ENCODE measurements at regions not wholly inside any gene's neighbourhood (a gene's known extent, or its start where the extent isn't known, plus 50 kb on each side); places are given as distances from the start of the nearest gene placed in this dataset.

DNA sequence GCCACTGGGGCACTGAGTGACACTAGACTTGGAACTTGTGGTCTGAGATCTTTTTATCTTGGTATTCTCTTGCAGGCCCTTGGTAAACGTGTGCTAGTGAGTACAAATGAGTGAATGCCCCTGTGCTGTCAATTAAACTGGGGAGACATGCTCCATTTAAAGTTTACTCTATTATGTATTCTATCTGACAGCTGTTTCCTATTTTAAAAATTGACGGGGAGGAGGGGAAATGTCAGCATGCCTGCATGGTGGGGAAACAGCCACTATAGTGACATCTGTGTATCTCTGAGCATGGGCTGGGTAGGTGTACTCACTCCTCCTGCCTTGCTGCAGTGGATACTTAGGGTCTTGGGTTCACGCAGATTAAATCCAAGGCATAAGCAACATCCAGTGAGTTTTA lies 59.0 kb upstream of the IKBKE start:
- no peak for DNase-seq

DNA sequence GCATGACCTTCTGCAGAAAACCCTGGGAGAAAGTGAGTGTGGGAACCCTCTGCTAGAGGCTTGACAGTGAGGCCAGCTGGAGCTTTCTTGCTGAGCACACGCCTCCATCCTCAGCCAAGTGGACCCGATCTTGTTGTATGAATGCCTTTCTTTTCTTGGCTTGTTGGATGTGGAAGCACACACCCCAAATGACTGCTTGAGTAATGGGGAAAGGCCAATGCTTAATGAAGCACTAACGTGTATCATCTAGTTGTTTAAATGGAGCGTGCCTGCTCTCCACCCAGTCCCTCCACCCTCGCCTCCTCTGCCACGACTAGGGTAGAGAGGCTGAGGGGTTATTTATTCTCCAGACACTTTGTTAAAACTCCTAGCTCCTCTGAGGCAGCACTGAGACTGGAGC lies 54.3 kb upstream of the IKBKE start:
- DNase-seq: no peak

DNA sequence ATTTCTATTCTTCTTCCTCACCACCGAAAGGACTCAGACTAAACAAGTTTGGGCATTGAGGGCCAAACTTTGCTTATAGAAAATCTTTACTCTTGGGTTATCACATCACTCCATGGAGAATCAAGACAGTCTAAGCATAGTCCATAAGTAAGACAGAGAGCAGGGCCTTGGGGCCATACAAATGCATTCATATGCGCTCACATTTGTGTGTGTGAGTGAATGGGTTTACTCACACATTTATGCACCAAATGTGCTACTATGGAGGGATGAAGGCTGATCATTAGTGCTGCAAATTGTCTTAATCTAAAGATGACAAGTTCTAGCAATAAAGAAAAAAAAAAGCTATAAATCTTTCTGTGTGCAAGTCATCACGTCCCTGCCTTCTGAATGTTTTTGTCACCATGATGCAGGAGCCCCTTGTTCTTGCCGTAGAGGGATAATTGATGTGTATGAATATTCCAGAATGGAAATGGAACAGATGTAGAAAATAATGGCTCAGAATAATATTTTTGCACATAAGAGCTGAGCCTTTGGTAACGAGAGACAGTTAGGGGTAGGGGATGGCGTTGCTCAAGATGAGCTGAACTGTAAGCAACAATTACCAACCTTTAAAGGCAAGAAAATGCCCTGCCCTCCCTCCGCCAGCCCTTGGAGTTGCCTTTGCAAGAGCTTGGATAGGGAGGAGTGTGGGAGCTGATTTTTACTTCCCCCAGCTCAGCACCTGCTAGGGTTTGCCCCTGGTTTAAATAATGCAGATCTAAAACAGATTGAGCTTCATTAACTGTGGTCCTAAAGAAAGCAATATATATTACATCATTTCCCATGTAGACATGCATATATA lies 52.3 kb upstream of the IKBKE start:
- no peak for DNase-seq

DNA sequence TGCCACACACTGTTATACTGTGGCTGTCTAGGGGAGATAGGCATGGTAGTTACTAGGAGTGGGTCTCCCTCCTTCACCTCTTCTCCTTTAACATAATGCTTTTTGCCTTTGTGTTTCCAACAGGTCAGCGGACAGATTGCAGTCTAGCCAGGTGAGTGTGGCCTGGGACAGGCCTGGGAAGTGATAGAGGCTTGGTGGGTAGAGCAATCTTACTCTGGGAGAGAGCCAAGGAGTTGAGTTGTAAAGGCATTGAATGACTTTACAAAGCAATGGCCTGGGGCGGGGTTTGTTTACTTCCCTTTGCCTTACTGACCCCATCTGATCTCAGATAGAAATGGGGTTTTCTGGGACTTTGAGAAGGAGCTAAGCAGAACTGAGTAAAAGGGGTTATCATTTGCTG lies 51.0 kb upstream of the IKBKE start:
- no peak for DNase-seq

DNA sequence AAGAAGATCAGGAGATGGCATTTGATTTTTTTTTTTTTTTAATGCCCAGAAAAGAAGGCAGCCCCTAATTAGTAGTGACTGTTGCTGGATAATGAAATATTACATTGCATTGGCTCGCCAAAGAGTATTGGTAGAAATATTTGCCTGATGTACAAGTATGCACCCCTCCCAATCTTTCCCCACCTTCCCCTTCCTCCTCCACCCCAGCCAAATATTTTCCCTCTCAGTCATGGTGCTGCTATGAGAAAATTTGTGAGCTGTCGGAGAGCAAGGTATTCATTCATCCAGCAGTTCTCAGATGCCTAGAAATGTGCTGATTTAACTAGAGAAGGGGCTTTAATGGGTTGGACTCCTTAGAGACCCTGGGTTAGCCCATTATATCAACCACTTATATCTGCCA lies 50.5 kb upstream of the IKBKE start:
- DNase-seq: no peak

DNA sequence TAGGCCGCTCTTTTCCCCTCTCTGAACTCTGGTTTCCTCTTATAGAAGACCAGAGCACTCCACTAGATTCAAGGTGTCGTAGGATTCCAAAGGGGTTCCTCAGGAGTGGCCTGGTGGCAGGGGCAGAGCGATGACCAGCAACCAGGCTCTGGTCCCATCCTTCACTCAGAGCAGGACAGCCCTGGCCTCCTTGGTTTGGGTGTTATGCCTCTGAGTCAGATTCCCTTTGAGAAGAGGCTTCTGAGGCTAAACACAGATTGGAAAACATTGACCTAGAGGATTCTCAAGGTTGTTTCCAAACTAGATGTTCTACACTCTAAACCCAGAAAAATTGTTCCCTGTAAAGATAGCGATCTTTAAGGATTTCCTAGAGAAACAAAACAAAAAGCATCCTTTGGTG lies 49.8 kb upstream of the IKBKE start:
- DNase-seq: no peak

Data from stimulated activated CD4-positive, alpha-beta T cell treated with anti-CD3 and anti-CD28 coated beads, Interleukin-4, amount 100 ng/mL, for 1 hour (primary cell).